Mesendoderm (in vitro differentiated cells): ENCODE measurements at regions not wholly inside any gene's neighbourhood (a gene's known extent, or its start where the extent isn't known, plus 50 kb on each side); places are given as distances from the start of the nearest gene placed in this dataset.

ENCODE experiments used
- DNase-seq: peaks from one replicate; pipeline ENCODE4 v3.0.0; 2013
- H2AK5ac ChIP-seq: 2 replicates; pipeline ENCODE4 v1.6.1; 2013; ENCODE audit warnings: low read length, inconsistent platforms
- H2BK120ac ChIP-seq: 2 replicates; pipeline ENCODE4 v1.6.1; 2013; ENCODE audit warnings: low read depth, mild to moderate bottlenecking, low read length, moderate library complexity, mixed read lengths
- H2BK15ac ChIP-seq: replicated peaks from 2 replicates; pipeline ENCODE4 v1.6.1; 2013; ENCODE audit warnings: low read depth, mild to moderate bottlenecking, moderate library complexity
- H2BK5ac ChIP-seq: 2 replicates; pipeline ENCODE4 v1.6.1; 2013; ENCODE audit warnings: low read length, inconsistent platforms
- H3K18ac ChIP-seq: 2 replicates; pipeline ENCODE4 v1.6.1; 2013; ENCODE audit warnings: mild to moderate bottlenecking, low read length, mixed read lengths
- H3K23ac ChIP-seq: one replicate; pipeline ENCODE4 v1.6.1; 2013; ENCODE audit warnings: low read length
- H3K27ac ChIP-seq: 2 replicates; pipeline ENCODE4 v1.5.1; 2013; ENCODE audit warnings: low read depth, mild to moderate bottlenecking, inconsistent platforms, low read length, moderate library complexity
- H3K27me3 ChIP-seq: 2 replicates; pipeline ENCODE4 v1.6.1; 2013; ENCODE audit warnings: low read length, control low read depth, mild to moderate bottlenecking, inconsistent platforms; ENCODE audit not compliant: insufficient read depth, poor library complexity
- H3K36me3 ChIP-seq: 2 replicates; pipeline ENCODE4 v1.6.1; 2013; ENCODE audit warnings: low read length, inconsistent platforms; ENCODE audit not compliant: control insufficient read depth, insufficient read depth
- H3K4ac ChIP-seq: one replicate; pipeline ENCODE4 v1.6.1; 2013; ENCODE audit warnings: low read depth, mild to moderate bottlenecking, low read length, moderate library complexity
- H3K4me1 ChIP-seq: 2 replicates; pipeline ENCODE4 v1.6.1; 2013; ENCODE audit warnings: low read depth, low read length, inconsistent platforms; ENCODE audit not compliant: control insufficient read depth
- H3K4me2 ChIP-seq: 2 replicates; pipeline ENCODE4 v1.6.1; 2013; ENCODE audit warnings: low read length
- H3K4me3 ChIP-seq: 2 replicates; pipeline ENCODE4 v1.5.1; 2013; ENCODE audit warnings: mild to moderate bottlenecking, low read length
- H3K56ac ChIP-seq: one replicate; pipeline ENCODE4 v1.6.1; 2013; ENCODE audit warnings: low read length
- H3K79me1 ChIP-seq: 2 replicates; pipeline ENCODE4 v1.6.1; 2013; ENCODE audit warnings: low read length, inconsistent platforms
- H3K79me2 ChIP-seq: 2 replicates; pipeline ENCODE4 v1.6.1; 2013; ENCODE audit warnings: mild to moderate bottlenecking, low read length; ENCODE audit not compliant: control insufficient read depth, insufficient read depth
- H3K9ac ChIP-seq: 2 replicates; pipeline ENCODE4 v1.6.1; 2013; ENCODE audit warnings: low read length, inconsistent platforms
- H4K5ac ChIP-seq: one replicate; pipeline ENCODE4 v1.6.1; 2013; ENCODE audit warnings: low read length
- H4K8ac ChIP-seq: one replicate; pipeline ENCODE4 v1.6.1; 2013; ENCODE audit warnings: low read depth, mild to moderate bottlenecking, control low read depth, low read length, moderate library complexity
- WGBS: extraction: QIAGEN DNeasy Blood & Tissue Kit; methylation state at CpG from one replicate; pipeline ENCODE4 v1.1.7; 2013; ENCODE audit warnings: low lambda C conversion rate, missing lambda C conversion rate; ENCODE audit not compliant: insufficient coverage; ENCODE audit errors: extremely low coverage; 5-methylcytosine and 5-hydroxymethylcytosine counted together

DNA sequence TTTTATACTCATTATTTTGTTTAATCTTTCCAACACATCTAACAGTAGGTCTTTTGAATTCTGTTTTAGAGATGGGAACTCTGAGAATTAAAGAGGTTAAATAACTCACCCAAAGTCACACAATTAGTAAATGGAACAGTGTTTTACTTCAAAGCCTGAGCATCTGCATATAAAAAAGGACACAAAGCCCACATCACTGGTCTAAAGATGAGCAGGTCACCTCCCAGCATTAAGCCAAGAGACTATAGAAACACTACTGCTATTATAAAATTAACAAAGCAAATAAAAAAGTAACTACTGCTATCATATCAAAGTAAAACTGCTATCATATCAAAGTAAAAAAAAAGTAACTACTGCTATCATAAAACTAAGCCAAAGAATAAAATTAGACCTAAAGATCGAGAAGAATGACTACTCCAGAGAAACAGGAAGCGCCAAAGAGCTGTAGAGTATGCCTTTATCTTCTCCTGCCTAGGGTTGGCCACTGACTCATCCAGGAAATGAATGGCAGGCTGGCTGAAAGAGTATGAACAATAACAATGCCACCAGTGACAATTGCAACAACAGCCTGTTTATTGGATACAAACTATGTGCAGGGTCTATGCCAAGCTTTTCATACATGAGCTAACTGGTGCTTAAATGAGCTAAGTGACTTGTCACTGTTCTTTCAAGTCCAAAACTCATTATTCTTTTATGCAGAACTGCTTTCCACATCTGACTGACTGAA, 1153.0 kb upstream of the TENM4 start:
- H3K27me3 ChIP-seq = no peaks in the 10 kb centered on the region
- no peak overlapping the region for H3K27ac ChIP-seq
- no peak overlapping the region for H3K4me3 ChIP-seq
- H2AK5ac ChIP-seq = no peak overlapping the region
- H3K4me2 ChIP-seq = no peak overlapping the region
- H3K4ac ChIP-seq = no peak overlapping the region
- H2BK120ac ChIP-seq = no peak overlapping the region
- no peak overlapping the region for H4K8ac ChIP-seq
- WGBS = no CpG with 5 or more reads among the region's 2 CpGs
- H3K36me3 ChIP-seq = no peaks in the 10 kb centered on the region
- no peaks in the 10 kb centered on the region for H3K4me1 ChIP-seq
- no peak overlapping the region for H3K18ac ChIP-seq
- no peak overlapping the region for H3K9ac ChIP-seq
- H2BK5ac ChIP-seq = no peak overlapping the region
- peak; percentile 67 for DNase-seq
- H3K23ac ChIP-seq = no peak overlapping the region
- H2BK15ac ChIP-seq = peak overlapping the region; percentile 92
- H3K56ac ChIP-seq = no peak overlapping the region
- no peaks in the 10 kb centered on the region for H3K79me1 ChIP-seq
- H3K79me2 ChIP-seq = no peaks in the 10 kb centered on the region
- H4K5ac ChIP-seq = no peak overlapping the region

GRCh38 chr11:80592546-80592945, 1151.7 kb upstream of the TENM4 start:
- H3K36me3 ChIP-seq = no peaks in the 10 kb centered on the region
- H2BK5ac ChIP-seq = no peak overlapping the region
- H3K27me3 ChIP-seq = no peaks in the 10 kb centered on the region
- no peak overlapping the region for H3K27ac ChIP-seq
- H4K8ac ChIP-seq = no peak overlapping the region
- H3K23ac ChIP-seq = no peak overlapping the region
- H3K4me3 ChIP-seq = no peak overlapping the region
- no peaks in the 10 kb centered on the region for H3K79me1 ChIP-seq
- no CpG with 5 or more reads among the region's 4 CpGs for WGBS
- H3K9ac ChIP-seq = no peak overlapping the region
- no peak overlapping the region for H3K4ac ChIP-seq
- H4K5ac ChIP-seq = no peak overlapping the region
- no peak overlapping the region for H2BK15ac ChIP-seq
- no peak for DNase-seq
- no peaks in the 10 kb centered on the region for H3K4me1 ChIP-seq
- H3K56ac ChIP-seq = no peak overlapping the region
- no peak overlapping the region for H2AK5ac ChIP-seq
- H3K18ac ChIP-seq = no peak overlapping the region
- H3K4me2 ChIP-seq = no peak overlapping the region
- no peak overlapping the region for H2BK120ac ChIP-seq
- H3K79me2 ChIP-seq = no peaks in the 10 kb centered on the region

- Histone ChIP-seq H2AK5ac (no peak overlapping the region), H3K79me2 (no peaks in the 10 kb centered on the region), H2BK120ac (no peak overlapping the region), H3K36me3 (no peaks in the 10 kb centered on the region), H4K8ac (no peak overlapping the region), H3K4me1 (no peaks in the 10 kb centered on the region), H2BK5ac (no peak overlapping the region), H3K27me3 (no peaks in the 10 kb centered on the region), H3K4me2 (no peak overlapping the region), H3K4ac (no peak overlapping the region), H3K23ac (no peak overlapping the region), H3K27ac (no peak overlapping the region), H4K5ac (no peak overlapping the region), H3K18ac (no peak overlapping the region), H2BK15ac (no peak overlapping the region), H3K79me1 (no peaks in the 10 kb centered on the region), H3K9ac (no peak overlapping the region), H3K4me3 (no peak overlapping the region), H3K56ac (no peak overlapping the region)
- no peak for DNase-seq
- WGBS = no CpG with 5 or more reads among the region's 2 CpGs
Measured at GRCh38 chr11:80587906-80588305, 1147.1 kb upstream of the TENM4 start.

DNA sequence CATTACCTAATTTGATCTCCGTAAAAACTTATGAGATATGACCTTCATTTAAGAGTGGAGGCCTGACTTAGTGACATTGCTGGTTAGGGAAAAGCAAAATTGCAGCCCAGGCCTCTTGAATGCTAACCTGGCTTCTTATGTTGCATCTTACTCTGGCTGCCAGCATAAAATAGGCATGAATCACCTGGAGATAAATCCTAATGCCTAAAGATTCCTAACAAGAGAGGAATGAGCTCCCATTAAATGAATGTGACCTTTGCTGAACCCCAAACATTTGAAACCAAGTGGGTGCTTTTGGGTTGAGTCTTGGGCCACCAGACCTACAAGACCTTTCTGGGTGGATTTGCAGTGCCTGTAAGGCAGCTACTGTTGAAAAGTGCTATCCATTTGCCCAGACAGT, 1145.6 kb upstream of the TENM4 start:
- Histone ChIP-seq H2BK5ac (no peak overlapping the region), H3K4me2 (no peak overlapping the region), H4K8ac (no peak overlapping the region), H3K79me2 (no peaks in the 10 kb centered on the region), H2BK120ac (no peak overlapping the region), H3K56ac (no peak overlapping the region), H3K36me3 (no peaks in the 10 kb centered on the region), H3K4ac (no peak overlapping the region), H3K79me1 (no peaks in the 10 kb centered on the region), H2AK5ac (no peak overlapping the region), H2BK15ac (no peak overlapping the region), H3K9ac (no peak overlapping the region), H3K27me3 (no peaks in the 10 kb centered on the region), H3K27ac (no peak overlapping the region), H3K4me3 (no peak overlapping the region), H3K4me1 (no peaks in the 10 kb centered on the region), H4K5ac (no peak overlapping the region), H3K18ac (no peak overlapping the region), H3K23ac (no peak overlapping the region)
- DNase-seq = no peak
- WGBS = no CpG with 5 or more reads among the region's 1 CpG

DNA sequence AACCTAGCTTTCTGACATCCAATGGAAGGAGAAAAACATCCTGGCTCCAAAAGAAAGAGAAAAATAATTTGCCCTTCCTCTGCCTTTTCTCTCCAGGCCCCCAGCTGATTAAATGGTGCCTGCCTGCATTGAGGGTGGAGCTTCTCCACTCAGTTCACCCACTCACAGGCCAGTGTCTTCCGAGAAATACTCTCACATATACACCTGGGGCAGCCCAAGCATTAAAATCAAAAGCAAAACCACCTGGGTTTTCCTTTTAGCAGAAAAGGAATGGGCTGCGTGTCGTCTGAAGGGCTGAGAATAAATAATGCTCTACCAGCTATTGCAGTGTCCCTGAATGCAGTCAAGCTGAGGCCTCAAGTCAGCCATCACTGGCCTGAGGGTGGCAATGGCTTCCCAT, 1143.8 kb upstream of the TENM4 start:
- H4K5ac ChIP-seq = no peak overlapping the region
- H3K4ac ChIP-seq = no peak overlapping the region

DNA sequence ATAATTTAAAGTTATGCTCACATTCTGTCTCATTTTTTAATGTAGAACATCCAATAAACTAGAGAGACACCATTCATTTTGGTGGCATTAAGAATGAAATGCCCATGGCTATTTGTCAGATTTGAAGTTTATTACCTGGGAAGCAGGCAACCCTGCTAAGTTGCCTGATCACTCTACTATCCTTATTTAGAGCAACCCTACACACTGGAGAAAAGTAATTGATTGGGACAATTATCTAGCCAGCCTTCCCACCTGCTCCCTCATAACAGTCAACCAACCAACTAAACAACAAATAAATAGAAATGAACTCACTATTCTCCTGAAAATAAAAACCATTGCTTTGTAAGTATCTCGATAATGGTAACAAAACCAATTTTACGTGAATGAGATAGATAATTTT, 1129.0 kb upstream of the TENM4 start:
- H3K4me1 ChIP-seq = no peaks in the 10 kb centered on the region
- H3K79me1 ChIP-seq = no peaks in the 10 kb centered on the region
- no CpG with 5 or more reads among the region's 2 CpGs for WGBS
- no peak for DNase-seq
- H3K18ac ChIP-seq = no peak overlapping the region
- H3K56ac ChIP-seq = no peak overlapping the region
- no peak overlapping the region for H3K4me2 ChIP-seq
- H3K9ac ChIP-seq = no peak overlapping the region
- no peak overlapping the region for H2BK15ac ChIP-seq
- H2BK5ac ChIP-seq = no peak overlapping the region
- no peaks in the 10 kb centered on the region for H3K79me2 ChIP-seq
- no peak overlapping the region for H4K5ac ChIP-seq
- no peak overlapping the region for H2AK5ac ChIP-seq
- no peak overlapping the region for H3K23ac ChIP-seq
- H3K36me3 ChIP-seq = no peaks in the 10 kb centered on the region
- H4K8ac ChIP-seq = no peak overlapping the region
- H3K4ac ChIP-seq = no peak overlapping the region
- H3K27ac ChIP-seq = no peak overlapping the region
- no peak overlapping the region for H3K4me3 ChIP-seq
- H3K27me3 ChIP-seq = no peaks in the 10 kb centered on the region
- H2BK120ac ChIP-seq = no peak overlapping the region

More for the DNA sequence above, 1143.8 kb upstream of the TENM4 start:
- Histone ChIP-seq H3K4me3 (no peak overlapping the region), H3K79me2 (no peaks in the 10 kb centered on the region), H3K4me2 (no peak overlapping the region), H2BK120ac (no peak overlapping the region), H3K27me3 (no peaks in the 10 kb centered on the region), H3K4me1 (no peaks in the 10 kb centered on the region), H3K23ac (no peak overlapping the region), H3K27ac (no peak overlapping the region), H3K9ac (no peak overlapping the region), H2AK5ac (no peak overlapping the region), H2BK5ac (no peak overlapping the region), H3K56ac (no peak overlapping the region), H3K18ac (no peak overlapping the region), H3K36me3 (no peaks in the 10 kb centered on the region), H3K79me1 (no peaks in the 10 kb centered on the region), H4K8ac (no peak overlapping the region), H2BK15ac (no peak overlapping the region)
- no peak for DNase-seq
- no CpG with 5 or more reads among the region's 3 CpGs for WGBS
